Activated CD4-positive, alpha-beta T cell treated with anti-CD3 and anti-CD28 coated beads, Interleukin-2, amount 10 ng/mL, durations not matched to agents 7 days and 5 days (primary cell): ENCODE measurements at regions not wholly inside any gene's neighbourhood (a gene's known extent, or its start where the extent isn't known, plus 50 kb on each side); places are given as distances from the start of the nearest gene placed in this dataset.

Experiments
- CTCF ChIA-PET: fragments of 350-600 bp; sonication (Branson Sonifier 250); formaldehyde crosslinking; loops from one replicate; lab custom pipeline; 2021; ENCODE audit warnings: antibody characterized with exemption; lab: Charles Lee
- POLR2A ChIA-PET: fragments of 350-600 bp; sonication (Branson Sonifier 250); formaldehyde crosslinking; loops from one replicate; lab custom pipeline; 2021; ENCODE audit warnings: antibody characterized with exemption; lab: Charles Lee
- DNase-seq: peaks from one replicate; pipeline ENCODE4 v3.0.0-alpha.2; 2020
- H3K27ac Mint-ChIP-seq: one replicate; pipeline ENCODE4 v1.8.0; 2021; ENCODE audit warnings: mild to moderate bottlenecking, moderate library complexity, mixed read lengths
- H3K27me3 Mint-ChIP-seq: one replicate; pipeline ENCODE4 v1.8.0; 2021; ENCODE audit warnings: mixed read lengths
- H3K36me3 Mint-ChIP-seq: one replicate; pipeline ENCODE4 v1.8.0; 2021; ENCODE audit warnings: low read depth, mixed read lengths
- H3K4me1 Mint-ChIP-seq: one replicate; pipeline ENCODE4 v1.8.0; 2021; ENCODE audit warnings: mixed read lengths
- H3K4me3 Mint-ChIP-seq: one replicate; pipeline ENCODE4 v1.8.0; 2021; ENCODE audit warnings: mild to moderate bottlenecking, moderate library complexity, mixed read lengths
- H3K9me3 Mint-ChIP-seq: one replicate; pipeline ENCODE4 v1.8.0; 2021; ENCODE audit warnings: mixed read lengths

DNA sequence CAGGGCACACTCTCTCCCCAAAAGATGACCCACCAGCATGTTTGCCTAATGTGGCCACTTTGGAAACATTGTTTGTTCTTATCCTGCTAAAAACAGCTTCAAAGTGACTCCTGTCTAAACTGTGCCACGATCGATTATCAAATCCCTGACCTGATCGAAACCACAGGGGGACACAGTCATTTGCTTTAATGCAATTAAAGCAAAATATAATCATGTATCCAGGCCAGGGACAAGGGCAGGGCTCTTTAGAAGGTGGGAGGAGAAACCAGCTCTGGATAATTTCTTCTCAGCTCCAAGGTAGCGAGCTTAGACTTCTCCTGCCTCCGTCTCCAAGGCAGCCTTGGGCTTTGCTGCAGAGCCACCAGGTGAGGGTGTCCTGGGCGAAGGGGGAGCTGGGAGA lies 95.0 kb upstream of the HAND1 start:
- H3K9me3 Mint-ChIP-seq = no peaks in the 10 kb centered on the region

DNA sequence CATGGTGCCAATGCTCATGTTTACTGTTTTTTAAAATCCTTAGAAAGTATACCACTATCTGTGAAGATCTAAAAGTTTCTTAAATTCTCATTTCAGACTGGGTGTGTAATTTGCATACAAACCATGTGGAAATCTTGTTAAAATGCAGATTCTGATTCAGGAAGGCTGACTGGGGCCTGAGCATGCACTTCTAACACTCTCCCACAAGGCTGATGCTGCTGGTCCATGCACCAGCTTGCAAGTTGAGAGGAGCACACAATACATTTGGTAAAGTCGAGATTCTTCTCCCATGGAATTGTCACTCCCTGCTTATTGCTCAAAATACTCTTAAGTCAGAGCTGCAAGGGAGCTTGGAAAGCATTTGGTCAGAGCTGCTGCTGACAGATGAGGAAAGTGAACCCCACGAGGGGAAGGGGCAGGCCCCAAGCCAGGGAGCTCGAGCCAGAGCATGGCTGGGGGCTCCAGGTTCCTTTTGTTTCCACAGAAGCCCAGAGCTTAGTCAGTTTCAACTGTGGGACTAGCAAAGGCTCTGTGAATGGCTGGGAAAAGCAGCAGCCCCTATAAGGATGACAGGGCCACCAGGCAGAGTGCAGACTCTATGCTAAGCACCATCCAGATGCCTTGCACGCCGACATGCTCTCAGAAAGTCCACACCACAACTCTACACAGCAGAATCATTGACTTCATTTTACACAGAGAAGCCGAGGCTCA lies 93.5 kb upstream of the HAND1 start:
- ChIA-PET POLR2A (no interaction called here), CTCF (no interaction called here)
- H3K27me3 Mint-ChIP-seq = peaks cover 11% of the 10 kb centered on the region
- no peaks in the 10 kb centered on the region for H3K4me1 Mint-ChIP-seq
- H3K4me3 Mint-ChIP-seq = no peak overlapping the region
- H3K36me3 Mint-ChIP-seq = no peaks in the 10 kb centered on the region
- H3K27ac Mint-ChIP-seq = no peak overlapping the region
- no peaks in the 10 kb centered on the region for H3K9me3 Mint-ChIP-seq
- DNase-seq = no peak

More for the DNA sequence above, 95.0 kb upstream of the HAND1 start:
- DNase-seq = no peak
- POLR2A ChIA-PET = no interaction called here
- H3K4me1 Mint-ChIP-seq = no peaks in the 10 kb centered on the region
- H3K36me3 Mint-ChIP-seq = no peaks in the 10 kb centered on the region
- H3K27me3 Mint-ChIP-seq = peaks cover 14% of the 10 kb centered on the region
- no peak overlapping the region for H3K27ac Mint-ChIP-seq
- CTCF ChIA-PET = no interaction called here
- no peak overlapping the region for H3K4me3 Mint-ChIP-seq

DNA sequence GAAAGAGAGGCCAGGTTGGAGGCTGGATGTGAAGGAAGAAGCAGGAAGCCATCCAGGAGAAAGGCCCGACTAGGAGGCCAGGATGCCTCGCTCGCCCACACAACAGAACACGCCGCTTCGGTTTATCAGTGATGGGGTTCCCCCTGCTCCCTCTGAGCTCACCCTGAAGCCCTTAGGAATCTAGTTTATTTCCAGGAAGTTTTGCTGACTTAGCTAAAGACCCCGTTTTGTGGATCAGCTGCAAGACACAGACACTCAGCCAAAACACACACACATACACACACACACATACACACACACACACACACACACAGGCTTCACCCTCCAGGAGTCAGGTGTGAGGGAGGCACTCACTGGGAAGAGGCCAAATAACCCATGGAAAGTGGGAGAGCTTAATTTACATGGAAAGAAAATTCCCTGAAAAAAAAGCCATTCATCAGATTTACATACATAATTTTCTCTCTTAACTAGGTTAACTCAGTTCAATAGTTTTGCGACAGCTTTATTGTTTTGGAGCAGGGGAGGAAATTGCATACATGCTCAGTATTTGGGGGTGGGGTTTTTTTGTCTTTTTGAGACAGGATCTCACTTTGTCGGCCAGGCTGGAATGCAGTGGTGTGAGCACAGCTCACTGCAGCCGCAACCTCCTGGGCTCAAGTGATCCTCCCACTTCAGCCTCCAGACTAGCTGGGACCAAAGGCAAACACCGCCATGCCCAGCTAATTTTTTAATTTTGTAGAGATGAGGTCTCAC lies 92.7 kb upstream of the HAND1 start:
- no peak overlapping the region for H3K4me3 Mint-ChIP-seq
- no peak overlapping the region for H3K27ac Mint-ChIP-seq
- ChIA-PET CTCF (no interaction called here), POLR2A (no interaction called here)
- H3K4me1 Mint-ChIP-seq = no peaks in the 10 kb centered on the region
- DNase-seq = no peak
- H3K27me3 Mint-ChIP-seq = peaks cover 8% of the 10 kb centered on the region
- H3K9me3 Mint-ChIP-seq = no peaks in the 10 kb centered on the region
- no peaks in the 10 kb centered on the region for H3K36me3 Mint-ChIP-seq

DNA sequence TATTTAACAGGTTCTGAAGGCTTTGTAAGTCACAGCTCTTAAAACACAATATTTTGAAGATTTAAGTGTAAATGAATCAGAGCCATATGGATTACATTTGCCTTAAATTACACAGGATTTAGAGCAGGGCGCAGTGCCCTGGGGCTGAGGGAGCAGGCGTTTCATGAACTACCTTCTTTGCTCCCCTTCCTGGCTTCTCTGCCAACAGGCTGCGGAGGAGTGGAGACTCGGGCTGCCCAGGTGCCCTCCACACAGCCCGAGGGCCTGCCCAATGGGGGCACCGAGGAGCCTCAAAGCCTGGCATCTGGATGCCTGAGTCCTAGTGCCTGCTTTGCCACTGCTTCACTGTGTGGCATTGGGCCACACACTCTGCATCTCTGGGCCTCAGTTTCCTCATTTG lies 90.6 kb upstream of the HAND1 start:
- CTCF ChIA-PET = interaction anchor here (0.7 kb wide), 1 partner anchor 18 kb away, joined by 3 read pairs; no protein-coding TSS in a partner anchor
- peaks cover 9% of the 10 kb centered on the region for H3K27me3 Mint-ChIP-seq

DNA sequence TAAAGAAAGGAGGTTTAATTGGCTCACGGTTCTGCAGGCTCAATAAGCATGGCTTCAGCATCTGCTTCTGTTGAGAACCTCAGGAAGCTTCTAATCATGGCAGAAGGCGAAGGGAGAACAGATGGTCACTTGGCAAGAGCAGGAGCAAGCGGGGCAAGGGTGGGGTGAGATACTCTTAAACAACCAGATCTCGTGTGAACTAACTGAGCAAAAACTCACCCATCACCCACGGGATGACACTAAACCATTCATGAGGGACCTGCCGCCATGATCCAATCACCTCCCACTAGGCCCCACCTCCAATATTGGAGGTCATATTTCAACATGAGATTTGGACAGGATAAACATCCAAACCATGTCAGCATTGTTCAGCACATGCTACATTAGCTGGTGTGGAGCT lies 89.1 kb upstream of the HAND1 start:
- no peaks in the 10 kb centered on the region for H3K36me3 Mint-ChIP-seq
- H3K27ac Mint-ChIP-seq = no peak overlapping the region
- no peak overlapping the region for H3K4me3 Mint-ChIP-seq
- H3K27me3 Mint-ChIP-seq = peaks cover 12% of the 10 kb centered on the region
- CTCF ChIA-PET = interaction anchor here (0.9 kb wide), 1 partner anchor 14 kb away, joined by 3 read pairs; no protein-coding TSS in a partner anchor
- DNase-seq = no peak
- POLR2A ChIA-PET = no interaction called here
- H3K4me1 Mint-ChIP-seq = no peaks in the 10 kb centered on the region
- no peaks in the 10 kb centered on the region for H3K9me3 Mint-ChIP-seq

More for the DNA sequence above, 90.6 kb upstream of the HAND1 start:
- H3K4me3 Mint-ChIP-seq = no peak overlapping the region
- POLR2A ChIA-PET = no interaction called here
- H3K9me3 Mint-ChIP-seq = no peaks in the 10 kb centered on the region
- no peaks in the 10 kb centered on the region for H3K4me1 Mint-ChIP-seq
- no peak overlapping the region for H3K27ac Mint-ChIP-seq
- DNase-seq = no peak
- H3K36me3 Mint-ChIP-seq = no peaks in the 10 kb centered on the region

GRCh38 chr5:154566146-154566680 lies 88.2 kb upstream of the HAND1 start:
- Mint-ChIP-seq H3K27me3 (peaks cover 13% of the 10 kb centered on the region), H3K4me1 (no peaks in the 10 kb centered on the region), H3K9me3 (no peaks in the 10 kb centered on the region), H3K4me3 (no peak overlapping the region), H3K36me3 (no peaks in the 10 kb centered on the region), H3K27ac (no peak overlapping the region)
- POLR2A ChIA-PET = no interaction called here
- no peak for DNase-seq
- CTCF ChIA-PET = no interaction called here

GRCh38 chr5:154565123-154565522 lies 87.1 kb upstream of the HAND1 start:
- CTCF ChIA-PET = no interaction called here
- Mint-ChIP-seq H3K36me3 (no peaks in the 10 kb centered on the region), H3K4me1 (no peaks in the 10 kb centered on the region), H3K27ac (no peak overlapping the region), H3K9me3 (no peaks in the 10 kb centered on the region), H3K27me3 (peaks cover 13% of the 10 kb centered on the region), H3K4me3 (no peak overlapping the region)
- no peak for DNase-seq
- POLR2A ChIA-PET = no interaction called here

GRCh38 chr5:154562244-154562880 lies 84.3 kb upstream of the HAND1 start:
- H3K4me1 Mint-ChIP-seq = no peaks in the 10 kb centered on the region
- ChIA-PET POLR2A (no interaction called here), CTCF (no interaction called here)
- H3K27me3 Mint-ChIP-seq = peaks cover 16% of the 10 kb centered on the region
- no peaks in the 10 kb centered on the region for H3K36me3 Mint-ChIP-seq
- H3K27ac Mint-ChIP-seq = no peak overlapping the region
- no peaks in the 10 kb centered on the region for H3K9me3 Mint-ChIP-seq
- H3K4me3 Mint-ChIP-seq = no peak overlapping the region
- DNase-seq = no peak

DNA sequence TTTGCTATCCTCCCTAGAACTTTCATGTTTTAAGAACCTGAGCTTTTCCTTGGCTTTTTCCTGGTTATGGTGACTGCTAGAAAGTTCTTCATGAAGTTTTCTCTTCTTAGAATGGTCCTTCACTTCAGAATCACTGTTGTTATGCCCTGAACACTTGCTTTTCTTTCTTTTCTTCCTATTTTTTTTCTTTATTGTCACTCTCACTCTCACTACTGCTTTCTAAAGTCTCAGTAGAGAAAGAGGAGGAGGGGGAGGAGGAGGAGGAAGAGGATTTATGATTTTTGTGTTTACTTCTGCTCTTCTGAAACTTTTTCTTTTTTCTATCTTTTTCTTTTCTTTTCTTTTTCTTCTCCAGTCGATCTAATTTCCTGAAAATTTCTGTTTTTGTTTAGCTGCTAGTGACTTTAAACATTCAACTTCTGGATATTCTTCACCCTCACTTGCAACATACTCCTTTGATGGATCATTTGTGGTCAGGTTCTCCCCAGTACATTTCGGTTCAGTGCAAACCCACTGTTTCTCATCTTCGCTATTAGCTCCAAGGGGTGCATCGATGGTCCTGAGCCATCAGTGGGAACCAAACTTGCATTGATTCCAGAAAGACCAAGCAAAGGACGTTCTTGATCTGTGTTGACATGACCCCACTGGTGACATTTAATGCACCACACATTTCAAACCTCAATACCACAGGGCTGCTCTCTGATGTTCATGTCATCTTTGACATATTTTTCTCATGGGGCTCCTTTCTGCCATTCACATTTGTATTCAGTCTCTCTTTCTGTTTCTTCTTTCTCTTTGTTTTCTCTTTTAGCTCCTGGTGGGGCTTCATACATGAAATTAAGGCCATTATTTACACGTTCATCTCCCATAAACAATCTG lies 81.6 kb upstream of the HAND1 start:
- DNase-seq = no peak
- ChIA-PET CTCF (interaction anchor here (0.7 kb wide), 1 partner anchor 1058 kb away, joined by 9 read pairs; no protein-coding TSS in a partner anchor), POLR2A (no interaction called here)
- H3K4me3 Mint-ChIP-seq = no peak overlapping the region
- H3K4me1 Mint-ChIP-seq = no peaks in the 10 kb centered on the region
- peaks cover 12% of the 10 kb centered on the region for H3K27me3 Mint-ChIP-seq
- no peak overlapping the region for H3K27ac Mint-ChIP-seq
- H3K36me3 Mint-ChIP-seq = no peaks in the 10 kb centered on the region
- H3K9me3 Mint-ChIP-seq = no peaks in the 10 kb centered on the region

- no peaks in the 10 kb centered on the region for H3K36me3 Mint-ChIP-seq
- peaks cover 12% of the 10 kb centered on the region for H3K27me3 Mint-ChIP-seq
- H3K4me3 Mint-ChIP-seq = no peak overlapping the region
- no peak for DNase-seq
- no peak overlapping the region for H3K27ac Mint-ChIP-seq
- H3K9me3 Mint-ChIP-seq = peaks cover 2% of the 10 kb centered on the region
- CTCF ChIA-PET = no interaction called here
- POLR2A ChIA-PET = no interaction called here
- no peaks in the 10 kb centered on the region for H3K4me1 Mint-ChIP-seq
Observed at GRCh38 chr5:154557548-154557947, 79.5 kb upstream of the HAND1 start.

GRCh38 chr5:154547551-154547950 lies 69.5 kb upstream of the HAND1 start:
- H3K9me3 Mint-ChIP-seq = no peaks in the 10 kb centered on the region
- CTCF ChIA-PET = no interaction called here
- no peak for DNase-seq
- H3K27me3 Mint-ChIP-seq = peaks cover 25% of the 10 kb centered on the region
- no peak overlapping the region for H3K27ac Mint-ChIP-seq
- H3K4me3 Mint-ChIP-seq = no peak overlapping the region
- no peaks in the 10 kb centered on the region for H3K36me3 Mint-ChIP-seq
- POLR2A ChIA-PET = no interaction called here
- no peaks in the 10 kb centered on the region for H3K4me1 Mint-ChIP-seq

DNA sequence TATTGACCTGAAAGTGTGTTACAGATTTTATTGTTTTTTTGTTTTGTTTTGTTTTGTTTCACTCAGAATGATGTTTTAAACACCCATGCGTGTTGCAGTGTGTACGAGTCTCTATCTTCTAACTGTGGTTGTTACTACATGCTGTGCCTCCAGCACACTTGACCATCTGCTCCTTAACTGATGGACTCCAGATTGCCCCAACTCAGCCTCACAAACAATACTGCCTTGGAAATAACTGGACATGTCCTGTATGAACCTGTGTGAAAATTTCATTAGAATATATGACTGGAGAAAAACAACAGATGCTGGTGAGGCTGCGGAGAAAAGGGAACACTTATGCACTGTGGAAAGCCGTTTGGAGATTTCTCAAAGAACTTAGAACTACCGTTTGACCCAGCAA lies 68.7 kb upstream of the HAND1 start:
- CTCF ChIA-PET = interaction anchor here (1.1 kb wide), 1 partner anchor 494 kb away, joined by 3 read pairs; no protein-coding TSS in a partner anchor
- Mint-ChIP-seq H3K27me3 (peaks cover 25% of the 10 kb centered on the region), H3K4me1 (no peaks in the 10 kb centered on the region), H3K27ac (no peak overlapping the region), H3K9me3 (no peaks in the 10 kb centered on the region), H3K4me3 (no peak overlapping the region), H3K36me3 (no peaks in the 10 kb centered on the region)
- POLR2A ChIA-PET = no interaction called here
- DNase-seq = no peak
